OCI-LY7 (cell line): ENCODE measurements at regions not wholly inside any gene's neighbourhood (a gene's known extent, or its start where the extent isn't known, plus 50 kb on each side); places are given as distances from the start of the nearest gene placed in this dataset.

ENCODE experiments used
- BruUV-seq: library from RNA; stranded (reverse); fragments of 400-500 nt; replicated peaks from 2 replicates; lab custom pipeline; 2021; lab: Mats Ljungman, UMichigan
- CTCF ChIA-PET: fragments of 300-600 bp; sonication (Branson Sonifier 250); formaldehyde crosslinking; loops from one replicate; lab custom pipeline; 2022; ENCODE audit warnings: antibody characterized with exemption; ENCODE audit not compliant: unreplicated experiment; lab: Charles Lee
- POLR2A ChIA-PET: fragments of 300-600 bp; sonication (Branson Sonifier 250); formaldehyde crosslinking; loops from one replicate; lab custom pipeline; 2022; ENCODE audit warnings: antibody characterized with exemption; lab: Charles Lee
- DNase-seq: peaks from one replicate; pipeline ENCODE4 v3.0.0-alpha.2; 2015; ENCODE audit warnings: low spot score
- H2AFZ ChIP-seq: fragments of 200-600 bp; sonication (generic), shearing (Covaris generic); 2 replicates; pipeline ENCODE4 v1.6.1; 2014; ENCODE audit warnings: mild to moderate bottlenecking, antibody characterized with exemption, low read length, moderate library complexity
- H3K27ac ChIP-seq: fragments of 200-600 bp; sonication (generic); 2 replicates; pipeline ENCODE4 v1.5.1; 2014; ENCODE audit warnings: mixed run types, low read depth, mild to moderate bottlenecking, moderate library complexity, low read length, inconsistent platforms; ENCODE audit not compliant: poor library complexity, severe bottlenecking
- H3K36me3 ChIP-seq: fragments of 200-600 bp; sonication (generic); 2 replicates; pipeline ENCODE4 v1.6.1; 2014; ENCODE audit warnings: mild to moderate bottlenecking, antibody characterized with exemption, low read length, moderate library complexity, mixed read lengths; ENCODE audit not compliant: insufficient read depth
- H3K4me1 ChIP-seq: fragments of 200-600 bp; sonication (generic); 2 replicates; pipeline ENCODE4 v1.5.1; 2014; ENCODE audit warnings: mild to moderate bottlenecking, low read length; ENCODE audit not compliant: insufficient read depth, poor library complexity, severe bottlenecking
- H3K4me2 ChIP-seq: fragments of 200-600 bp; sonication (generic); 2 replicates; pipeline ENCODE4 v1.6.1; 2014; ENCODE audit warnings: mild to moderate bottlenecking, low read length
- H3K4me3 ChIP-seq: fragments of 200-600 bp; sonication (generic); 2 replicates; pipeline ENCODE4 v1.5.1; 2014; ENCODE audit warnings: mild to moderate bottlenecking, low read depth, low read length; ENCODE audit not compliant: poor library complexity, severe bottlenecking
- H3K79me2 ChIP-seq: fragments of 200-600 bp; sonication (generic); 2 replicates; pipeline ENCODE4 v1.6.1; 2016; ENCODE audit warnings: low read depth, mild to moderate bottlenecking, low read length, moderate library complexity, mixed read lengths; ENCODE audit not compliant: insufficient read depth
- H3K9me2 ChIP-seq: fragments of 200-600 bp; sonication (generic); 2 replicates; pipeline ENCODE4 v1.6.1; 2016; ENCODE audit warnings: mild to moderate bottlenecking, low read length, mixed read lengths; ENCODE audit not compliant: insufficient read depth
- H3K9me3 ChIP-seq: fragments of 200-600 bp; sonication (generic); 2 replicates; pipeline ENCODE4 v1.6.1; 2014; ENCODE audit warnings: mild to moderate bottlenecking, mixed run types, low read length, mixed read lengths
- H4K20me1 ChIP-seq: fragments of 200-600 bp; sonication (generic); 2 replicates; pipeline ENCODE4 v1.6.1; 2014; ENCODE audit warnings: mild to moderate bottlenecking, antibody characterized with exemption, low read length, moderate library complexity, mixed read lengths; ENCODE audit not compliant: insufficient read depth
- EZH2phosphoT487 ChIP-seq: fragments of 200-600 bp; sonication (generic); IDR thresholded peaks from 2 replicates; pipeline ENCODE4 v1.6.1; 2018; ENCODE audit warnings: low read depth, borderline replicate concordance, mild to moderate bottlenecking, mixed run types, antibody characterized with exemption, low read length, moderate library complexity, mixed read lengths
- intact Hi-C: fragments of 100-400 bp; cut with micrococcal nuclease; formaldehyde crosslinking; loops from one replicate; pipeline ENCODE4 v1.10.0; 2022; ENCODE audit not compliant: unreplicated experiment
- TF ChIP-seq, protein P1 (sequence below): fragments of 200-600 bp; sonication (generic); conservative IDR thresholded peaks from 2 replicates; pipeline ENCODE4 v1.5.1; 2014; ENCODE audit warnings: mild to moderate bottlenecking, antibody characterized with exemption, low read length, moderate library complexity, mixed read lengths

- POLR2A ChIA-PET, result no interaction called here
These were observed 300.7 kb downstream of the CLIC5 start for GRCh38 chr6:45714741-45715507.

GRCh38 chr6:45714006-45714730 is 301.5 kb downstream of the CLIC5 start:
- no peaks in the 10 kb centered on the region for H4K20me1 ChIP-seq
- intact Hi-C loops, result loop anchor here (10.0 kb wide), 4 partner anchors 209 to 1059 kb away; no protein-coding TSS in a partner anchor
- POLR2A ChIA-PET, result interaction anchor here (1.1 kb wide), 1 partner anchor 11 kb away, joined by 4 read pairs; no protein-coding TSS in a partner anchor
- TF ChIP-seq, protein P1, sequence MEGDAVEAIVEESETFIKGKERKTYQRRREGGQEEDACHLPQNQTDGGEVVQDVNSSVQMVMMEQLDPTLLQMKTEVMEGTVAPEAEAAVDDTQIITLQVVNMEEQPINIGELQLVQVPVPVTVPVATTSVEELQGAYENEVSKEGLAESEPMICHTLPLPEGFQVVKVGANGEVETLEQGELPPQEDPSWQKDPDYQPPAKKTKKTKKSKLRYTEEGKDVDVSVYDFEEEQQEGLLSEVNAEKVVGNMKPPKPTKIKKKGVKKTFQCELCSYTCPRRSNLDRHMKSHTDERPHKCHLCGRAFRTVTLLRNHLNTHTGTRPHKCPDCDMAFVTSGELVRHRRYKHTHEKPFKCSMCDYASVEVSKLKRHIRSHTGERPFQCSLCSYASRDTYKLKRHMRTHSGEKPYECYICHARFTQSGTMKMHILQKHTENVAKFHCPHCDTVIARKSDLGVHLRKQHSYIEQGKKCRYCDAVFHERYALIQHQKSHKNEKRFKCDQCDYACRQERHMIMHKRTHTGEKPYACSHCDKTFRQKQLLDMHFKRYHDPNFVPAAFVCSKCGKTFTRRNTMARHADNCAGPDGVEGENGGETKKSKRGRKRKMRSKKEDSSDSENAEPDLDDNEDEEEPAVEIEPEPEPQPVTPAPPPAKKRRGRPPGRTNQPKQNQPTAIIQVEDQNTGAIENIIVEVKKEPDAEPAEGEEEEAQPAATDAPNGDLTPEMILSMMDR, result no peak
- no peak for TF ChIP-seq EZH2phosphoT487
- no peak overlapping the region for H3K4me3 ChIP-seq
- H3K4me1 ChIP-seq, result peaks cover 3% of the 10 kb centered on the region
- H3K4me2 ChIP-seq, result no peak overlapping the region
- H2AFZ ChIP-seq, result no peak overlapping the region; the same call in 1 of the 2 replicates
- H3K9me2 ChIP-seq, result no peaks in the 10 kb centered on the region
- no peaks in the 10 kb centered on the region for H3K79me2 ChIP-seq
- BruUV-seq, result no TSS peak
- no peak for DNase-seq
- CTCF ChIA-PET, result interaction anchor here (0.6 to 1.3 kb wide), 4 partner anchors 12 to 244 kb away, joined by 3 to 4 read pairs (median 3); no protein-coding TSS in a partner anchor
- H3K9me3 ChIP-seq, result no peaks in the 10 kb centered on the region
- no peaks in the 10 kb centered on the region for H3K36me3 ChIP-seq
- H3K27ac ChIP-seq, result no peak overlapping the region

More at GRCh38 chr6:45714741-45715507, 300.7 kb downstream of the CLIC5 start:
- Histone ChIP-seq H4K20me1 (no peaks in the 10 kb centered on the region), H3K4me1 (peaks cover 3% of the 10 kb centered on the region), H3K9me2 (no peaks in the 10 kb centered on the region), H3K36me3 (no peaks in the 10 kb centered on the region), H3K9me3 (no peaks in the 10 kb centered on the region), H3K4me2 (no peak overlapping the region), H2AFZ (no peak overlapping the region), H3K27ac (no peak overlapping the region), H3K79me2 (no peaks in the 10 kb centered on the region), H3K4me3 (no peak overlapping the region)
- BruUV-seq, result no TSS peak
- TF ChIP-seq, protein P1, result peak; percentile 86
- TF ChIP-seq EZH2phosphoT487, result no peak
- CTCF ChIA-PET, result interaction anchor here (0.6 to 1.3 kb wide), 4 partner anchors 13 to 245 kb away, joined by 3 to 4 read pairs (median 3); no protein-coding TSS in a partner anchor
- peak; percentile 75 for DNase-seq
- intact Hi-C loops, result loop anchor here (10.0 kb wide), 4 partner anchors 210 to 1060 kb away; no protein-coding TSS in a partner anchor
